ENCODE measurements at regions not wholly inside any gene's neighbourhood (a gene's known extent, or its start where the extent isn't known, plus 50 kb on each side); places are given as distances from the start of the nearest gene placed in this dataset.

DNA sequence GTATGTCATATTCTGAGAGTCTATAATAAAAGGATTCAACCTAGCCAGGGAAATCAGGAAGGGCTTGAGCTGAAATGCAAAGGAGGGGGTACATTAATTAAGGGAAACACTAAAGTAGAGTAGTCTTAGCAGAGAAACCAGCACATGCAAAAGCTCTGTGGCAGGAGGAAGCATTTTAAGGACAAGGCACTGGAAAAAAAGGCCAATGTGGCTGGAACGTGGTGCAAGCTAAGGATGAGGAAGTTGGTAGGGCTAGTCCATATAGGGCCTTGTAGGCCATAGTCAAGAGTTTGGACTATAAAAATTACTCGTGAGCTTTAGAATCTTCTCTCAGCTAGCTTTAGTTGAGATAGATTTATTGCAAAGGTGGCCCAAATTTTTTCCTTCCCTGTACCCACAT is 75.2 kb upstream of the TOP1 start:
- H3K27ac ChIP-seq (ENCODE audit: extremely low read depth, low read depth, low read length), result no peak overlapping the region
- H3K4me2 ChIP-seq (ENCODE audit: insufficient read depth, low read length), result no peak overlapping the region
- no peak for DNase-seq (ENCODE audit: extremely low read depth in 1 of 4, low spot score in 3 of 4)
- peaks cover 17 to 37% of the 10 kb centered on the region in 2 experiments; a peak in 3 of 5 replicates for H3K27me3 ChIP-seq (ENCODE audit: control insufficient read depth in 2 of 2, insufficient read depth in 2 of 2, low read length in 2 of 2)
- 0% methylated on average over 2 of the region's 2 CpGs for WGBS (ENCODE audit: insufficient coverage, low coverage, missing lambda C conversion rate)
- no peaks in the 10 kb centered on the region for H3K9me1 ChIP-seq (ENCODE audit: control insufficient read depth, insufficient read depth, low read length)
- ChIA-PET CTCF (ENCODE audit: low intra/inter-chr PET ratio) (no interaction called here), POLR2A (interaction anchor here (0.9 to 1.2 kb wide), 2 partner anchors 10 to 13 kb away, joined by 3 read pairs; no protein-coding TSS in a partner anchor)
- H3K9ac ChIP-seq (ENCODE audit: insufficient read depth in 1 of 2, low read depth in 2 of 2, low read length in 2 of 2), result no peak overlapping the region
- H4K20me1 ChIP-seq (replicated peaks; ENCODE audit: control insufficient read depth, insufficient read depth, low read length), result no peaks in the 10 kb centered on the region
- H3K4me3 ChIP-seq, result no peak overlapping the region
- no peaks in the 10 kb centered on the region for H3K79me2 ChIP-seq (ENCODE audit: control insufficient read depth, insufficient read depth, low read length)
- peaks cover 0 to 3% of the 10 kb centered on the region in 2 experiments; a peak in 1 of 5 replicates for H3K4me1 ChIP-seq (replicated peaks in 1 of 2; ENCODE audit: control insufficient read depth in 2 of 2, insufficient read depth in 2 of 2, low read length in 2 of 2)
- no peak for FAIRE-seq
- intact Hi-C loops (cut with micrococcal nuclease) (no loop called here), in situ Hi-C loops (cut with MboI) (no loop called here)
- no peak for TF ChIP-seq RBBP5 (IDR thresholded peaks at IDR 0.05; ENCODE audit: borderline replicate concordance, insufficient read depth, low read length, poor library complexity, severe bottlenecking)
- no peak for TF ChIP-seq SREBF1 (IDR thresholded peaks at IDR 0.05; ENCODE audit: borderline replicate concordance, low read depth, low read length)
- TF ChIP-seq TCF7 (IDR thresholded peaks at IDR 0.05; ENCODE audit: borderline replicate concordance), result no peak
- TF ChIP-seq ZZZ3 (IDR thresholded peaks at IDR 0.05), result no peak
- TF ChIP-seq RNF2 (IDR thresholded peaks at IDR 0.05), result no peak
- no peak for TF ChIP-seq CXXC5 (CRISPR knock-in tag; IDR thresholded peaks at IDR 0.05)
- TF ChIP-seq TBL1XR1 (IDR thresholded peaks at IDR 0.05; ENCODE audit: low read length in 2 of 2), result no peak
- TF ChIP-seq ZNF184 (CRISPR knock-in tag; IDR thresholded peaks at IDR 0.05), result no peak
- TF ChIP-seq ARHGAP35 (IDR thresholded peaks at IDR 0.05; ENCODE audit: partially characterized antibody), result no peak
- no peak for TF ChIP-seq SREBF2 (CRISPR knock-in tag; IDR thresholded peaks at IDR 0.05)
- TF ChIP-seq, protein P1, sequence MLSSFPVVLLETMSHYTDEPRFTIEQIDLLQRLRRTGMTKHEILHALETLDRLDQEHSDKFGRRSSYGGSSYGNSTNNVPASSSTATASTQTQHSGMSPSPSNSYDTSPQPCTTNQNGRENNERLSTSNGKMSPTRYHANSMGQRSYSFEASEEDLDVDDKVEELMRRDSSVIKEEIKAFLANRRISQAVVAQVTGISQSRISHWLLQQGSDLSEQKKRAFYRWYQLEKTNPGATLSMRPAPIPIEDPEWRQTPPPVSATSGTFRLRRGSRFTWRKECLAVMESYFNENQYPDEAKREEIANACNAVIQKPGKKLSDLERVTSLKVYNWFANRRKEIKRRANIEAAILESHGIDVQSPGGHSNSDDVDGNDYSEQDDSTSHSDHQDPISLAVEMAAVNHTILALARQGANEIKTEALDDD (IDR thresholded peaks at IDR 0.05), result no peak
- TF ChIP-seq BMI1 (IDR thresholded peaks at IDR 0.05; ENCODE audit: low read length), result no peak
- TF ChIP-seq NR2C1 (IDR thresholded peaks at IDR 0.05), result no peak
- TF ChIP-seq NR2C1 (tag; IDR thresholded peaks at IDR 0.05), result no peak
- no peak for TF ChIP-seq CEBPB (tag; IDR thresholded peaks at IDR 0.05)
- TF ChIP-seq, protein P2, sequence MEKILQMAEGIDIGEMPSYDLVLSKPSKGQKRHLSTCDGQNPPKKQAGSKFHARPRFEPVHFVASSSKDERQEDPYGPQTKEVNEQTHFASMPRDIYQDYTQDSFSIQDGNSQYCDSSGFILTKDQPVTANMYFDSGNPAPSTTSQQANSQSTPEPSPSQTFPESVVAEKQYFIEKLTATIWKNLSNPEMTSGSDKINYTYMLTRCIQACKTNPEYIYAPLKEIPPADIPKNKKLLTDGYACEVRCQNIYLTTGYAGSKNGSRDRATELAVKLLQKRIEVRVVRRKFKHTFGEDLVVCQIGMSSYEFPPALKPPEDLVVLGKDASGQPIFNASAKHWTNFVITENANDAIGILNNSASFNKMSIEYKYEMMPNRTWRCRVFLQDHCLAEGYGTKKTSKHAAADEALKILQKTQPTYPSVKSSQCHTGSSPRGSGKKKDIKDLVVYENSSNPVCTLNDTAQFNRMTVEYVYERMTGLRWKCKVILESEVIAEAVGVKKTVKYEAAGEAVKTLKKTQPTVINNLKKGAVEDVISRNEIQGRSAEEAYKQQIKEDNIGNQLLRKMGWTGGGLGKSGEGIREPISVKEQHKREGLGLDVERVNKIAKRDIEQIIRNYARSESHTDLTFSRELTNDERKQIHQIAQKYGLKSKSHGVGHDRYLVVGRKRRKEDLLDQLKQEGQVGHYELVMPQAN (IDR thresholded peaks at IDR 0.05; ENCODE audit: borderline replicate concordance), result no peak
- TF ChIP-seq CBX5 (IDR thresholded peaks at IDR 0.05; ENCODE audit: borderline replicate concordance, low read depth), result no peak
- no peak for TF ChIP-seq ZNF551 (CRISPR knock-in tag; IDR thresholded peaks at IDR 0.05)
- no peaks in the 10 kb centered on the region for H3K9me3 ChIP-seq (replicated peaks; ENCODE audit: control insufficient read depth, insufficient read depth, low read depth, low read length)
- H3K36me3 ChIP-seq (ENCODE audit: control insufficient read depth, insufficient read depth, low read length), result no peaks in the 10 kb centered on the region
- no peak overlapping the region for H2AFZ ChIP-seq (ENCODE audit: low read depth, low read length)
- BruUV-seq (replicated peaks), result no TSS peak
- ATAC-seq, result no peak

All from K562 (cell line).